ENCODE measurements at regions not wholly inside any gene's neighbourhood (a gene's known extent, or its start where the extent isn't known, plus 50 kb on each side); places are given as distances from the start of the nearest gene placed in this dataset.

- Histone ChIP-seq H3K36me3 (ENCODE audit: insufficient read depth, low read length) (no peaks in the 10 kb centered on the region), H3K9ac (ENCODE audit: insufficient read length) (no peak overlapping the region), H3K27ac (no peak overlapping the region), H3K4me3 (no peak overlapping the region), H3K9me3 (ENCODE audit: low read depth, low read length) (no peaks in the 10 kb centered on the region)
- DNase-seq (ENCODE audit: low read depth, low spot score) = no peak
- TF ChIP-seq EZH2 (IDR thresholded peaks at IDR 0.05) (no peak), POLR2AphosphoS5 (IDR thresholded peaks at IDR 0.05; ENCODE audit: borderline replicate concordance, low read depth, low read length) (no peak), FOXP2 (optimal IDR thresholded peaks at IDR 0.05; ENCODE audit: control extremely low read depth, extremely low read length, insufficient read depth) (no peak)
These were observed 57.9 kb upstream of the SLC5A9 start for GRCh38 chr1:48164571-48164970.

DNA sequence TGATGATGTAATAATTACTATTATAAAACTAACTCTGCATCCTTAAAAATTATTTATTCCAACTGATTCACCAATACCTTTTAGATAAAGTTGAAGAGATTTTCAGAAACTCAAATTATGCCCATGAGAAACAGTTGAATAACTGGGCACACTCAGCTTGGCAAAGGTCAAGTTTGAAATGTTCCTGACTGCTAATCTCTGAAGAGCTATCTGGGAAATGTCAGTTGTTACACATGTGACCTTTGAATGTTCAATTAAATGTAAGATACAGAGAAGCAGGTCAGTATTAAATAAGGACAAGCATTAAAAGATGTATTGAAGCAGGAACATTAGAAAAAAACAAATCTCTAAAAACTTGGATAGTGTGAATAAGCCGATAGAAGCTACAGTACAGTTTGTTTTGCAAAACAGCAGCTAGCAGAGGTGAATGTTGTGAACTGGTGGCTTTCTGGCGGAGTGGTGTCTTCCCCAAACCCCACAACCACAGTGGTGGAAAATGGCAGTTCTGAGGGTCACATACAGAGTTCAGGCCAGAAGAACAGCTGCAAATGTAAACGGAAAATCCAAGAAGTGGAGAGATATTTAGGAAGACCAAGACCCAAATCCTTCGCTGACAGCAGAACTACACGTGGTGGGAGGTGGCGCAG is 61.9 kb upstream of the SLC5A9 start:
- no peak for TF ChIP-seq FOXP2 (optimal IDR thresholded peaks at IDR 0.05; ENCODE audit: control extremely low read depth, extremely low read length, insufficient read depth)
- TF ChIP-seq POLR2AphosphoS5 (IDR thresholded peaks at IDR 0.05; ENCODE audit: borderline replicate concordance, low read depth, low read length) = no peak
- TF ChIP-seq EZH2 (IDR thresholded peaks at IDR 0.05) = no peak
- H3K27ac ChIP-seq = no peak overlapping the region
- DNase-seq (ENCODE audit: low read depth, low spot score) = no peak
- H3K9me3 ChIP-seq (ENCODE audit: low read depth, low read length) = no peaks in the 10 kb centered on the region
- no peak overlapping the region for H3K4me3 ChIP-seq
- H3K9ac ChIP-seq (ENCODE audit: insufficient read length) = no peak overlapping the region
- no peaks in the 10 kb centered on the region for H3K36me3 ChIP-seq (ENCODE audit: insufficient read depth, low read length)

- Histone ChIP-seq H3K27ac (no peak overlapping the region), H3K4me3 (no peak overlapping the region), H3K36me3 (ENCODE audit: insufficient read depth, low read length) (no peaks in the 10 kb centered on the region), H3K9ac (ENCODE audit: insufficient read length) (no peak overlapping the region), H3K9me3 (ENCODE audit: low read depth, low read length) (no peaks in the 10 kb centered on the region)
- no peak for DNase-seq (ENCODE audit: low read depth, low spot score)
- TF ChIP-seq POLR2AphosphoS5 (IDR thresholded peaks at IDR 0.05; ENCODE audit: borderline replicate concordance, low read depth, low read length) (no peak), FOXP2 (optimal IDR thresholded peaks at IDR 0.05; ENCODE audit: control extremely low read depth, extremely low read length, insufficient read depth) (no peak), EZH2 (IDR thresholded peaks at IDR 0.05) (no peak)
These were observed 83.2 kb upstream of the SLC5A9 start for GRCh38 chr1:48139275-48139674.

GRCh38 chr1:48127735-48128685 is 94.5 kb upstream of the SLC5A9 start:
- TF ChIP-seq EZH2 (IDR thresholded peaks at IDR 0.05) (no peak), POLR2AphosphoS5 (IDR thresholded peaks at IDR 0.05; ENCODE audit: borderline replicate concordance, low read depth, low read length) (no peak), FOXP2 (optimal IDR thresholded peaks at IDR 0.05; ENCODE audit: control extremely low read depth, extremely low read length, insufficient read depth) (no peak)
- DNase-seq (ENCODE audit: low read depth, low spot score) = no peak
- Histone ChIP-seq H3K27ac (no peak overlapping the region), H3K9me3 (ENCODE audit: low read depth, low read length) (no peaks in the 10 kb centered on the region), H3K36me3 (ENCODE audit: insufficient read depth, low read length) (no peaks in the 10 kb centered on the region), H3K9ac (ENCODE audit: insufficient read length) (no peak overlapping the region), H3K4me3 (no peak overlapping the region)

DNA sequence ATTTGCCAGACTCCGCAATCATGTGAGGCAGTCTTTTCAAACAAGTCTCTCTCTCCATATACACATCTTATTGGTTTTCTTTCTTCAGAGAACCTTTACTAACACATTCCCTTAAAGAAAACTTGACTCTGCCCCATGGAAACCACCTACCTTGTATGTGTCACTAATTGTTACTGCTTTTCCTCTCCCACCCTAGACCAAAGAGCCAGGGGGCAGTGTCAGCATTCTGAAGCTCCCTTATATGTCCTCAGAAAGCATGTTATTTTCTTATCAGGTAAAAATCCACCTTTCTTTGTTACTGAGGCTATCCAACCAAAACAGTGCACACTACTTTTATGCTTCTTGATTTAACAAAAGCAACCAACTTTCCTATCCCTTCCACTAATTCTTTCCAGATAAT is 98.9 kb upstream of the SLC5A9 start:
- Histone ChIP-seq H3K9me3 (ENCODE audit: low read depth, low read length) (no peaks in the 10 kb centered on the region), H3K27ac (no peak overlapping the region), H3K36me3 (ENCODE audit: insufficient read depth, low read length) (no peaks in the 10 kb centered on the region), H3K9ac (ENCODE audit: insufficient read length) (no peak overlapping the region), H3K4me3 (no peak overlapping the region)
- no peak for TF ChIP-seq FOXP2 (optimal IDR thresholded peaks at IDR 0.05; ENCODE audit: control extremely low read depth, extremely low read length, insufficient read depth)
- TF ChIP-seq EZH2 (IDR thresholded peaks at IDR 0.05) = no peak
- TF ChIP-seq POLR2AphosphoS5 (IDR thresholded peaks at IDR 0.05; ENCODE audit: borderline replicate concordance, low read depth, low read length) = no peak
- no peak for DNase-seq (ENCODE audit: low read depth, low spot score)

DNA sequence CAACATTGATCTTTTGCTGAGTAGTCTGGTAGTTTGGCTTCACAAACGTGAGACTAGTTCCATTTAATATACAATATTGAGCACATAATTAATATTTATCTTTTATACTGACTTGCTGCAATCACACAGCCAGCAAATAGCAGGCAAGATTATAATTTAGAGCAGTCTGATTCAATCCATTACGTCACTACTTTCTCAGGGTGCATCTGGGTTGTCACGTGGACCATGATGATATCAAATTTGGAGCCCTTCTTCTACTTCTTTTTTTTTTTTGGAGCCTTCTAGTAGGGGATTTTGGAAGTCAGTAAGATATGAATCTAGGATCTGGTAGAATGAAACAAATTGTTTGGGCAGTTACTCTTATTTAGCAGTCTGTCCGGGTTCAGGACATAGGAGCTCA is 100.6 kb upstream of the SLC5A9 start:
- Histone ChIP-seq H3K36me3 (ENCODE audit: insufficient read depth, low read length) (no peaks in the 10 kb centered on the region), H3K9ac (ENCODE audit: insufficient read length) (no peak overlapping the region), H3K4me3 (no peak overlapping the region), H3K9me3 (ENCODE audit: low read depth, low read length) (no peaks in the 10 kb centered on the region), H3K27ac (no peak overlapping the region)
- DNase-seq (ENCODE audit: low read depth, low spot score) = no peak
- TF ChIP-seq POLR2AphosphoS5 (IDR thresholded peaks at IDR 0.05; ENCODE audit: borderline replicate concordance, low read depth, low read length) (no peak), FOXP2 (optimal IDR thresholded peaks at IDR 0.05; ENCODE audit: control extremely low read depth, extremely low read length, insufficient read depth) (no peak), EZH2 (IDR thresholded peaks at IDR 0.05) (no peak)

DNA sequence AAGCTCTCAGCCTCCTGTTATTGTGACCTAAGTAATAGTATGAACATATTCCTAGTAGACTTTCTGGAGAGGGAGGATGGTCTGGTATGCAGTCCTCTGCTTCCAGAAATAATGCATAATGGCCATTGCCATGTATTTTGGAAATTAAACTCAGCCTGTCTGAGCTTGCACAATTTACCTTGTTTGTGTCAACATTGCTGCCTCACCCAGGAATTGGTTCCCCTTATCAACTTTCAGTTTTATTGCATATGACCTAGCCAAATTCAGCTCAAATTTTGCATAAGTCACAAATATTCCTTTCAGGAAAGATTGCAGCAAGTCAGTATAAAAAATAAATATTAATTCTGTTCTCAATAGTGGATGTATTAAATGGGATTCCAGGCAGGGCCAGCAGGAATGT is 101.9 kb upstream of the SLC5A9 start:
- H3K9ac ChIP-seq (ENCODE audit: insufficient read length) = no peak overlapping the region
- no peak overlapping the region for H3K4me3 ChIP-seq
- H3K36me3 ChIP-seq (ENCODE audit: insufficient read depth, low read length) = no peaks in the 10 kb centered on the region
- no peak overlapping the region for H3K27ac ChIP-seq
- no peak for DNase-seq (ENCODE audit: low read depth, low spot score)
- TF ChIP-seq POLR2AphosphoS5 (IDR thresholded peaks at IDR 0.05; ENCODE audit: borderline replicate concordance, low read depth, low read length) (no peak), FOXP2 (optimal IDR thresholded peaks at IDR 0.05; ENCODE audit: control extremely low read depth, extremely low read length, insufficient read depth) (no peak), EZH2 (IDR thresholded peaks at IDR 0.05) (no peak)
- H3K9me3 ChIP-seq (ENCODE audit: low read depth, low read length) = no peaks in the 10 kb centered on the region

- no peak overlapping the region for H3K4me3 ChIP-seq
- H3K36me3 ChIP-seq (ENCODE audit: insufficient read depth, low read length) = no peaks in the 10 kb centered on the region
- no peak overlapping the region for H3K27ac ChIP-seq
- DNase-seq (ENCODE audit: low read depth, low spot score) = no peak
- H3K9ac ChIP-seq (ENCODE audit: insufficient read length) = no peak overlapping the region
- no peaks in the 10 kb centered on the region for H3K9me3 ChIP-seq (ENCODE audit: low read depth, low read length)
- TF ChIP-seq FOXP2 (optimal IDR thresholded peaks at IDR 0.05; ENCODE audit: control extremely low read depth, extremely low read length, insufficient read depth) = no peak
- TF ChIP-seq EZH2 (IDR thresholded peaks at IDR 0.05) = no peak
- TF ChIP-seq POLR2AphosphoS5 (IDR thresholded peaks at IDR 0.05; ENCODE audit: borderline replicate concordance, low read depth, low read length) = no peak
These were observed 106.7 kb upstream of the SLC5A9 start for GRCh38 chr1:48115835-48116234.

All from SK-N-MC (cell line).